Activated gamma-delta T cell treated with anti-CD3 and anti-CD28 coated beads, Interleukin-2, amount 50 U/mL, for 16 hours (primary cell): ENCODE measurements at regions not wholly inside any gene's neighbourhood (a gene's known extent, or its start where the extent isn't known, plus 50 kb on each side); places are given as distances from the start of the nearest gene placed in this dataset.
"Not testable (repeated sequence)": the region's sequence is repeated elsewhere in the genome, so short reads cannot be mapped to it uniquely, and the experiment has no call there.

Source experiments
- DNase-seq: peaks from one replicate; pipeline ENCODE4 v3.0.0-alpha.2; 2020; ENCODE audit warnings: low read depth

DNA sequence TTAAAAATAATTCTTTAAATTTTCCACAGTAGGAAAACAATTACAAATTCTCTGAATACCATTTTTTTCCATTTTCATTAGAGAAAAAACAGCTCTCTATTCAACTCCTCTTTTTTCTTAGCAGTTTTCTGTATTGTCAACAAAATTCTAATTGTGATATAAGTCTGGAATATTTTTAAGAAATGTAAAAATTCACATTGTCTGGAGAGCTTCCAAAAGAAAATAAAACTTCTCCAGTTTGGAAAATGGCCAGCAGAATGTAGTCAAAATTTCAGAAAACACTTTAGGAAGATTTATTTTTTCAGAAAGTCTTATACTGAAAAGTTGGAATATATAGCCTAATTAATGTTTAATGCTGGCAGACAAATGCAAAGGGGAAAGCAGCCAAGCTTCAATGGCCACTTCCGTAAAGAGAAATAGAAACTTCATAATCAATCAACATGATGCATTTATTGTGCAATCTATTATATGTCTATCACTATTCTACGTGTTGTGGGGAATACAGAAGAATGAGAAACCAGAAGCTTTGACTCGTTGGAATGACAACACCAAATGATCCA, 733.2 kb upstream of the PKDCC start:
- no peak for DNase-seq

- DNase-seq: no peak
Measured at GRCh38 chr2:41319437-41319836, 728.4 kb upstream of the PKDCC start.

DNA sequence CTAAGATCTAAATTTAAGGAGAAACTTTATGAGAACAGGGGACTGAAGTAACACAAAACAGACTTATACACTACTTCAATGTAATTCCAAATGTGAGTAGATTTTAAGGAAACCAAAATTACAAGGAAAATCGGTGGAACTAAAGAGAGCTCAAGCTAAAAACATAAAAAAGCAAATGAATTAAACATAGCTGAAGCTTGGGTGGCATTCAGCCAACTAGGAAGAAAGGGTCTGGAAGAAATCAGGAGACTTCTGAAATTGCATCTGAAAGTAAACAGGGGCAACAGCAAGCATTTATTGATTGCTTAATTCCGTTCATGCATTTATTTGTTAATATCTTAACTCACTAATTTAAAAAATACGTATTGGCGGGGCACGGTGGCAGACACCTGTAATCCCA, 727.3 kb upstream of the PKDCC start:
- no peak for DNase-seq

- no peak for DNase-seq
Measured at GRCh38 chr2:41321351-41321750, 726.5 kb upstream of the PKDCC start.

DNA sequence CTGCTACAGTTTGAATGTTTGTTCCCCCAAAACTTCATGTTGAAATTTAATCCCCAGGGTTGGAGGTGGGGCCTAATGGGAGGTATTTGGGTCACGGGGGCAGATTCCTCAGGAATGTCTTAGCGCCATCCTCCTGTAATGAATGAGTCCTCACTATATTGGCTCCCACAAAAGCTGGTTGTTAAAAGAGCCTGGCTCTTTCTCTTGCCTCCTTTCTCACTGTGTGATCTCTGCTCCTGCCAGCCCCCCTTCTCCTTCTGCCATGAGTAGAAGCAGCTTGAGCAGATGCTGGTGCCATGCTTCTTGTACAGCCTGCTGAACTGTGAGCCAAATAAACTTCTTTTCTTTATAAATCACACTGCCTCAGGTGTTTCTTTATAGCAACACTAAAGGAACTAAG, 721.0 kb upstream of the PKDCC start:
- no peak for DNase-seq

DNA sequence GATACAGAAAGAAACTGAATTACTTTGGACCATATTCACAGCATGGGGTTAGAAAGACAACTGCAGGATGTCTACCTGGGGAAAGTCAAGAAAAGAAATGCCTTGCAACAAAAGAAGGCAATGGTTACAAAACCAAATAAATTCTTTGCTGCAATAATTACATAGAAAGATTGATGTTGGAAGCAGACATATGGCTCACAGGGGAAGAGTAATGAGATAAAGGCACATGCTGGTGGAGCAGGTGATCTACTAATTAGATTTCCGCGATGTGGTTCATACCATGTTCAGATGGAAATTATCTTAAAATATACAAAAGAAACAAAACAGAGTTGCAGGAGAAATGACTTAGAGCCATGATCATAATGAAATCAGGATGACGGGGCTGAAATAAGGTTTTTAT, 718.8 kb upstream of the PKDCC start:
- DNase-seq: no peak

DNA sequence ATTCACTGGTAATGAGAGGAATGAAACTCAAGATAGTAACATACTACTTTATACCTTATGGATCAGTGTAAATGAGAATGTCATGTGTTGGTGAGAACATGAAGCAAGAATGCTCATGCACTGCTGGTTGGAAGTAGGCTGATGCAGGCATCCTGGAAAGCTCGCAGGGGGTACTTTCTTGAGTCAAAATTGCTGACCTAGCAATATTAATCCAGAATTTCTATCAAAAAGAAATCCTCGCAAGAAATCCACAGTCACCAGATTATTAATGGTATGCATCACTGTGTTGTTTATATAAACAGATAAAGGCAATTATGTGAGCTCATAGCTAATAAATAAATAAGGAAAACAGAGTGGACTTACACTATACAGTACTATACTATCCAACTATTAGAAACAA, 713.7 kb upstream of the PKDCC start:
- DNase-seq: no peak

- DNase-seq: not testable (repeated sequence)
Measured at GRCh38 chr2:41335573-41335972, 712.2 kb upstream of the PKDCC start.

- no peak for DNase-seq
Measured at GRCh38 chr2:41337956-41338355, 709.9 kb upstream of the PKDCC start.

DNA sequence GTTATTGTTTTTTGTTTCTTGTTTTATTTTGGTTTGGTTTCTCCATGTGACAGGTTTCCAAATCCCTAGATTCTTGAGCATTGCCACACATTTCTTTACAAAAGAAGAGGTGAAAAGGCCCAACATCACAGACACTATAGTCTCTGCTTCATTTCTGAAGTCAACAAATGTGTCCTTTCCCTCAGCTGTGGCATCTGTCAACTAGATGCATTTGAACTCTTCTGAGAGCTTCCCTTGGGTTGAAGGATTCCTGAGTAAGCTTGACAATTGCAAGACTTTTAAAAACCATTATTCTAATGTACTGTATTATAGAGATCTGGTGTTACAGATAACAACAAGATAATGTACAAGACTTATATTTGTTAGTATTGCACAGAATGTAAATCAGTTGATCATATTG, 703.3 kb upstream of the PKDCC start:
- DNase-seq: no peak

GRCh38 chr2:41353060-41353459, 694.8 kb upstream of the PKDCC start:
- DNase-seq: no peak

DNA sequence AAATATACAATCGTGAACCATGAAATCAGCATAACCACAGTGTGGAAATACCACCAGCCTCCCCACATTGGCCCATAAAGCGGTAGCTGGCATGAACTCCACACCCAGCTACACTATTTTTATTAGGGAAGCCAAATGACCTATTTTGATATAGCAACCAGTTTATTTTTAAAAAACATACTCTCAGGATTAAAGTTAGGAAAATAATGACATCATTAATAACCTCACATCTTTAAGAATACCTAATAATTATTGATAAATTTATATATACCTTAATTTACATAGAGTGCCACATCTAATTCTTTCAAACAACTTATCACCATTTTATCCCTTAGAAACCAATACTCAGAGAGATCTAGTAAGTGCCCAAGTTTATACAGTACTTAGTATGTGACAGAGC, 692.0 kb upstream of the PKDCC start:
- no peak for DNase-seq

GRCh38 chr2:41364842-41365241, 683.0 kb upstream of the PKDCC start:
- no peak for DNase-seq

DNA sequence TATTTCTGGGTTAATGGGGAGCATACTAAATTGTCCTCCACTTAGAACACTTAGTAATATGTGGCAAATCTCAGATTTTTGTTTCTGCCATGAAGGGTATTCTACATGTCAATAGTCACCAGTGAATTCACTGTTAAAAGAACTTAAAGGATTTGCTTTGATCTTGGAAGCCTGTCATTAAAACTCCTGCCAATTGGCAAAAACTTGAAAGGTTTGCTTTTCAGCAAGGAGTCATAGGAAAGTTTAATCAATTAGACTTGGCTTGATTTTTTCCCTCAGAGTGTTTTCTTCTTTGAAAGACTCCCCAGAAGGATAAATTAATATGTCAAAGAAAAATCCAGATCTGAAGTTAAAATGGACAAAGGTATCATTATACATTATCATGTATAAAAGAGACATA, 671.9 kb upstream of the PKDCC start:
- DNase-seq: no peak

GRCh38 chr2:41377837-41378236, 670.0 kb upstream of the PKDCC start:
- no peak for DNase-seq

DNA sequence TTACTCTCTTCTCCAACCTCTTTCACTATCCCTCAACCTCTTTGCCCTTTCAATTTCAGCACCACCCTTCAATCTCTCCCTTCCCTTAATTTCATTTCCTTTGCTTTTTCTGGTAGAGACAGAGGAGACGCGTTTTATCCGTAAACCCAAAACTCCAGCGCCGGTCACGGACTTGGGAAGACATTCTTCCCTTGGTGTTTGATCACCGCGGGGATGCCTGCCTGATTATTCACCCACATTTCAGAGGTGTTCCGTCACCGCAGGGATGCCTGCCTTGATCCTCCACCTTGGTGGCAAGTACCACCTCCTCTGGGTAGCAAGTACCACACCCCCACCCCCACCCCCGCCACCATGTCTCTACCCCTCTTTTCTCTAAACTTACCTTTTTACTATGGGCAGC, 669.4 kb upstream of the PKDCC start:
- no peak for DNase-seq

- no peak for DNase-seq
Measured at GRCh38 chr2:41379496-41380221, 668.2 kb upstream of the PKDCC start.

DNA sequence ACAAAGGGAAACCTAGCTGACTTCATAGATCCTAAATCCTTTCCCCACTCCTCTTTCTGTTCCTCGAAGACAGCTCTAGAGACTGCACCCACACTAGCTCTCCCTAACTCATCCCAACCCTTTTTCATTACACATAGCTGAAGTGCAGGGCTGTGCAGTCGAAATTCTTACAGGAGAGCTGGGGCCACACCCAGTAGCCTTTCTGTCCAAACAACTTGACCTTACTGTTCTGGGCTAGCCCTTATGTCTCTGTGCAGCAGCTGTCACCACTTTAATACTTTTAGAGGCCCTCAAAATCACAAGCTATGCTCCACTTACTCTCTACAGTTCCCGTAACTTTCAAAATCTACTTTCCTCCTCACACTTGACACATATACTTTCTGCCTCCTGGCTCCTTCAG, 666.1 kb upstream of the PKDCC start:
- DNase-seq: no peak

- DNase-seq: no peak
Measured at GRCh38 chr2:41387519-41387918, 660.3 kb upstream of the PKDCC start.

DNA sequence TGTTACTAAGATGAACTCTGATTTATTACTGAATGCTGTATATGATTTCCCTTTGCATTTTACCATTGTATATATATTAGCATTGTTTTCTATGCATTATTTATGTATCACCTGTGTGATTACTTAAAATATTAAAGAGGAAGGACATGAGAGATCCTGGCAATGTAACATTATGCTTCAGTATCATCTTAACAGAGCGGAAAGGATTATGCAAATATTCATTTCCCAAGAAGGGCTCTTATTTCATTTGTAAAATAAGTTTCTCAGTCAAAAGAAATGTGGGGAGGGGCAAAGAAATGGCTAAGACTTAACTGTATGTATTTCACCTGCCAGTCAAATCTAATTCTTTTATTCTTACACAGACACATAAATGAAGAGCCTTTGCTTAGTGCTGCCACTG, 654.2 kb upstream of the PKDCC start:
- DNase-seq: no peak

- DNase-seq: no peak
Measured at GRCh38 chr2:41394541-41394940, 653.3 kb upstream of the PKDCC start.

GRCh38 chr2:41395692-41396091, 652.1 kb upstream of the PKDCC start:
- DNase-seq: no peak

GRCh38 chr2:41399437-41400087, 648.3 kb upstream of the PKDCC start:
- DNase-seq: no peak
